Upper lobe of right lung (tissue), 1 donor: ENCODE measurements at regions not wholly inside any gene's neighbourhood (a gene's known extent, or its start where the extent isn't known, plus 50 kb on each side); places are given as distances from the start of the nearest gene placed in this dataset.
"Not testable (repeated sequence)": the region's sequence is repeated elsewhere in the genome, so short reads cannot be mapped to it uniquely, and the experiment has no call there.

Experiments
- ATAC-seq: fragments of 200-7000 bp; cut with Tn5 transposase; one replicate; pipeline ENCODE4 v1.9.1; 2020; ENCODE audit warnings: mild to moderate bottlenecking, moderate library complexity
- DNase-seq: peaks from one replicate; pipeline ENCODE4 v3.0.0-alpha.2; 2020
- H3K27ac ChIP-seq: fragments of 200-600 bp; one replicate; pipeline ENCODE4 v1.8.0; 2022
- H3K27me3 ChIP-seq: fragments of 200-600 bp; one replicate; pipeline ENCODE4 v1.8.0; 2022; ENCODE audit warnings: mild to moderate bottlenecking
- H3K36me3 ChIP-seq: fragments of 200-600 bp; one replicate; pipeline ENCODE4 v1.8.0; 2022
- H3K4me1 ChIP-seq: fragments of 200-600 bp; one replicate; pipeline ENCODE4 v1.8.0; 2022
- H3K4me3 ChIP-seq: fragments of 200-600 bp; one replicate; pipeline ENCODE4 v1.8.0; 2022; ENCODE audit warnings: mild to moderate bottlenecking
- H3K9me3 ChIP-seq: fragments of 200-600 bp; one replicate; pipeline ENCODE4 v1.8.0; 2022
- intact Hi-C: fragments of 100-400 bp; cut with DNase I; formaldehyde crosslinking; loops from one replicate; pipeline ENCODE4 v1.11.0; 2022
- TF ChIP-seq, protein P1 (sequence below): fragments of 200-600 bp; IDR thresholded peaks from one replicate; pipeline ENCODE4 v1.8.0; 2022; ENCODE audit warnings: antibody characterized with exemption
- donor health status: DM: no; HTN: yes; CAD: no; lungs with severe emphysema.

DNA sequence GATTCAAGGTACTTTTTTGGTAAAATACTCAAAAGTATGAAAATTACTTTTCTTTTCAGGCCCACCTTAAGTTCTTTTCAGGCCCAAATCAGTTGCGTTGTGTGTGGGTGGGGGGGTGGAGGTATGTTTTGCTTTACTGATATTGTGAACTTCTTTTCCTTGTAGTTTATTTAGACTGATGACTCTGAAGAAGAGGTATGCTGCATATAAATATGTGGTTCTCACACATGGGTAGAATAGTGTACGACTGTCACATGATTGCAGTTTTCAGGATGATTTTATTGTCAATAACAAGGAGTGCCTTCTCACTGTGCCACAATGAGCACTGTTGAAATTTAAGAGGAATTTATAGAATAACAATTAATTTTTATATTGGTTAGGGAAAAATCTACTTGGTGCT, 166.6 kb upstream of the ATP2B1 start:
- intact Hi-C loops: no loop called here
- Histone ChIP-seq H3K36me3 (no peaks in the 10 kb centered on the region), H3K4me1 (no peaks in the 10 kb centered on the region), H3K9me3 (peaks cover 2% of the 10 kb centered on the region), H3K27me3 (no peaks in the 10 kb centered on the region), H3K27ac (no peak overlapping the region), H3K4me3 (no peak overlapping the region)
- TF ChIP-seq, protein P1, sequence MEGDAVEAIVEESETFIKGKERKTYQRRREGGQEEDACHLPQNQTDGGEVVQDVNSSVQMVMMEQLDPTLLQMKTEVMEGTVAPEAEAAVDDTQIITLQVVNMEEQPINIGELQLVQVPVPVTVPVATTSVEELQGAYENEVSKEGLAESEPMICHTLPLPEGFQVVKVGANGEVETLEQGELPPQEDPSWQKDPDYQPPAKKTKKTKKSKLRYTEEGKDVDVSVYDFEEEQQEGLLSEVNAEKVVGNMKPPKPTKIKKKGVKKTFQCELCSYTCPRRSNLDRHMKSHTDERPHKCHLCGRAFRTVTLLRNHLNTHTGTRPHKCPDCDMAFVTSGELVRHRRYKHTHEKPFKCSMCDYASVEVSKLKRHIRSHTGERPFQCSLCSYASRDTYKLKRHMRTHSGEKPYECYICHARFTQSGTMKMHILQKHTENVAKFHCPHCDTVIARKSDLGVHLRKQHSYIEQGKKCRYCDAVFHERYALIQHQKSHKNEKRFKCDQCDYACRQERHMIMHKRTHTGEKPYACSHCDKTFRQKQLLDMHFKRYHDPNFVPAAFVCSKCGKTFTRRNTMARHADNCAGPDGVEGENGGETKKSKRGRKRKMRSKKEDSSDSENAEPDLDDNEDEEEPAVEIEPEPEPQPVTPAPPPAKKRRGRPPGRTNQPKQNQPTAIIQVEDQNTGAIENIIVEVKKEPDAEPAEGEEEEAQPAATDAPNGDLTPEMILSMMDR: no peak
- ATAC-seq (no peak), DNase-seq (no peak)

DNA sequence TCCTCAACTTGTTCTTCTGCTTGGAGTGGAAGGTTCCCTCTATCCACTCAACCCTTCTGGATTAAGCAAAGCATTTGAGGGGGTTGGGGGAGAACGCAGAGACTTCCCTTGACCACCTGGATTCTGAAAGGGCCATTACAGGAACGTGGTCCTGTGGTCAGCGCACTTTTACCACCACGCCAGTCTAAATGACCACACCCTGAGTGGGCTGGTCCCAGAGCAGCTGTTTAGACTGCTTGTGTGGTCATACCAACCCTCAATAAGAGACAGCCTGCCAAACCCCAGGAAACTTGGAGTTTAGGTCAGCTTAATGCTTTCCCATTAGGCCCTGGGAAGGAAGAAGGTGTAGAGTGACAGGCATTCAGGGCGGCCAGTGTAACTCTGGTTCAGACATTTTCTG, 165.5 kb upstream of the ATP2B1 start:
- Histone ChIP-seq H3K9me3 (peaks cover 5% of the 10 kb centered on the region), H3K27me3 (no peaks in the 10 kb centered on the region), H3K4me3 (no peak overlapping the region), H3K27ac (no peak overlapping the region), H3K4me1 (no peaks in the 10 kb centered on the region), H3K36me3 (no peaks in the 10 kb centered on the region)
- TF ChIP-seq, protein P1: no peak
- DNase-seq (no peak), ATAC-seq (peak; percentile 35)
- intact Hi-C loops: no loop called here

DNA sequence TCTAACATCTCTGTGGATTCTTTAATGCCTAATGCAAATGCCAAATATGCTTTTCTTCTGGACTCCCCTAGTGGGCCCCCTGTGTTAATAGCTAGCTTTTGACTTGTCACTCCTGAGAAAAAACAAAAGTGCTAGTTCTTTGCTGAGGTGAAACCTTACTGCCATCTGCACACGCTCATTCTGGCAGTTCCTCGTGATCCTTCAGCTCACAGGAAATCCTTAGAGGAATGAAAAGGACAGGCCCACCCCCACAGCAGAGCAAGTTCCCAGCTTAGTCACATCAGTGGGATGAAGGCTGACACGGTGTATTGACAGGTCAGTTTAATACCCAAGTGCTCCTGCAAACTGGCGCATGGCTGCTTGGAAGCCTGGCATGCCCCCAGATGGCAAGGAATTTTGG, 165.1 kb upstream of the ATP2B1 start:
- Histone ChIP-seq H3K27ac (no peak overlapping the region), H3K4me1 (no peaks in the 10 kb centered on the region), H3K27me3 (no peaks in the 10 kb centered on the region), H3K9me3 (peaks cover 5% of the 10 kb centered on the region), H3K4me3 (no peak overlapping the region), H3K36me3 (no peaks in the 10 kb centered on the region)
- TF ChIP-seq, protein P1: no peak
- intact Hi-C loops: no loop called here
- DNase-seq (no peak), ATAC-seq (no peak)

- peaks cover 5% of the 10 kb centered on the region for H3K9me3 ChIP-seq
- H3K4me1 ChIP-seq: no peaks in the 10 kb centered on the region
- ATAC-seq: no peak
- no peak overlapping the region for H3K27ac ChIP-seq
- intact Hi-C loops: no loop called here
- no peaks in the 10 kb centered on the region for H3K27me3 ChIP-seq
- TF ChIP-seq, protein P1: no peak
- no peak for DNase-seq
- H3K4me3 ChIP-seq: no peak overlapping the region
- no peaks in the 10 kb centered on the region for H3K36me3 ChIP-seq
Observed at GRCh38 chr12:89872922-89873630, 164.4 kb upstream of the ATP2B1 start.

GRCh38 chr12:89870413-89871184, 162.0 kb upstream of the ATP2B1 start:
- Histone ChIP-seq H3K4me3 (no peak overlapping the region), H3K27me3 (no peaks in the 10 kb centered on the region), H3K27ac (no peak overlapping the region), H3K4me1 (no peaks in the 10 kb centered on the region), H3K9me3 (peaks cover 5% of the 10 kb centered on the region), H3K36me3 (no peaks in the 10 kb centered on the region)
- TF ChIP-seq, protein P1: no peak
- DNase-seq (no peak), ATAC-seq (no peak)
- intact Hi-C loops: no loop called here

DNA sequence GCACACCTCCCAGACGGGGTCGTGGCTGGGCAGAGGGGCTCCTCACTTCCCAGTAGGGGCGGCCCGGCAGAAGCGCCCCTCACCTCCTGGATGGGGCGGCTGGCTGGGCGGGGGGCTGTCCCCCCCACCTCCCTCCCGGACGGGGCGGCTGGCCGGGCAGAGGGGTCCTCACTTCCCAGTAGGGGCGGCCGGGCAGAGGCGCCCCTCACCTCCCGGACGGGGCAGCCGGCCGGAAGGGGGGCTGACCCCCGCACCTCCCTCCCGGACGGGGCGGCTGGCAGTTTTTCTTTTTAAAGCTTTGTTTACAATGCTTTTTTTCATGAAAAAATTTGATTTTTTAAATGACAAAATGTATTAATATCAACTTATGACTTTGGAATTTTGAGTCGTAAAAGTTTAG, 159.0 kb upstream of the ATP2B1 start:
- H3K9me3 ChIP-seq, H3K4me1 ChIP-seq, ATAC-seq, H3K4me3 ChIP-seq, DNase-seq, H3K27me3 ChIP-seq, H3K27ac ChIP-seq, H3K36me3 ChIP-seq, intact Hi-C loops: not testable (repeated sequence)
